ENCODE measurements at regions not wholly inside any gene's neighbourhood (a gene's known extent, or its start where the extent isn't known, plus 50 kb on each side); places are given as distances from the start of the nearest gene placed in this dataset.

GRCh38 chr6:126631363-126631762, 291.4 kb downstream of the CENPW start:
- peak; percentile 59 for DNase-seq (ENCODE audit: low read depth)
- no peak overlapping the region for H3K4me3 ChIP-seq (ENCODE audit: low read depth, low read length)
- TF ChIP-seq CTCF (IDR thresholded peaks at IDR 0.05; ENCODE audit: insufficient read depth, low read depth, low read length): no peak

- no peak for DNase-seq (ENCODE audit: low read depth)
- H3K4me3 ChIP-seq (ENCODE audit: low read depth, low read length): no peak overlapping the region
- no peak for TF ChIP-seq CTCF (IDR thresholded peaks at IDR 0.05; ENCODE audit: insufficient read depth, low read depth, low read length)
Observed at GRCh38 chr6:126632271-126632670, 292.4 kb downstream of the CENPW start.

GRCh38 chr6:126633373-126633772, 293.5 kb downstream of the CENPW start:
- TF ChIP-seq CTCF (IDR thresholded peaks at IDR 0.05; ENCODE audit: insufficient read depth, low read depth, low read length): no peak
- H3K4me3 ChIP-seq (ENCODE audit: low read depth, low read length): no peak overlapping the region
- DNase-seq (ENCODE audit: low read depth): no peak

- no peak for TF ChIP-seq CTCF (IDR thresholded peaks at IDR 0.05; ENCODE audit: insufficient read depth, low read depth, low read length)
- no peak overlapping the region for H3K4me3 ChIP-seq (ENCODE audit: low read depth, low read length)
- no peak for DNase-seq (ENCODE audit: low read depth)
Observed at GRCh38 chr6:126640356-126640755, 300.4 kb downstream of the CENPW start.

- DNase-seq (ENCODE audit: low read depth): no peak
- TF ChIP-seq CTCF (IDR thresholded peaks at IDR 0.05; ENCODE audit: insufficient read depth, low read depth, low read length): no peak
- H3K4me3 ChIP-seq (ENCODE audit: low read depth, low read length): no peak overlapping the region
Observed at GRCh38 chr6:126640921-126641320, 301.0 kb downstream of the CENPW start.

- no peak for DNase-seq (ENCODE audit: low read depth)
- no peak overlapping the region for H3K4me3 ChIP-seq (ENCODE audit: low read depth, low read length)
- no peak for TF ChIP-seq CTCF (IDR thresholded peaks at IDR 0.05; ENCODE audit: insufficient read depth, low read depth, low read length)
Observed at GRCh38 chr6:126641641-126642040, 301.7 kb downstream of the CENPW start.

GRCh38 chr6:126643352-126643751, 303.4 kb downstream of the CENPW start:
- no peak overlapping the region for H3K4me3 ChIP-seq (ENCODE audit: low read depth, low read length)
- no peak for TF ChIP-seq CTCF (IDR thresholded peaks at IDR 0.05; ENCODE audit: insufficient read depth, low read depth, low read length)
- no peak for DNase-seq (ENCODE audit: low read depth)
